OCI-LY1 (cell line): ENCODE measurements at regions not wholly inside any gene's neighbourhood (a gene's known extent, or its start where the extent isn't known, plus 50 kb on each side); places are given as distances from the start of the nearest gene placed in this dataset.

Experiments
- H2AFZ ChIP-seq: fragments of 200-600 bp; sonication (generic), shearing (Covaris generic); 2 replicates; pipeline ENCODE4 v1.6.0; 2014; ENCODE audit warnings: antibody characterized with exemption, mild to moderate bottlenecking, low read length
- H3F3A ChIP-seq: fragments of 200-600 bp; sonication (generic), shearing (Covaris generic); 2 replicates; pipeline ENCODE4 v1.6.0; 2014; ENCODE audit warnings: mild to moderate bottlenecking, antibody characterized with exemption, low read length, moderate library complexity; ENCODE audit not compliant: insufficient read depth
- H3K27ac ChIP-seq: fragments of 200-600 bp; sonication (generic); 2 replicates; pipeline ENCODE4 v1.5.1; 2014; ENCODE audit warnings: low read length, mixed run types, mild to moderate bottlenecking, low read depth; ENCODE audit not compliant: poor library complexity, severe bottlenecking
- H3K27me3 ChIP-seq: fragments of 200-600 bp; sonication (generic); 2 replicates; pipeline ENCODE4 v1.6.0; 2014; ENCODE audit warnings: antibody characterized with exemption, mild to moderate bottlenecking, low read length, moderate library complexity; ENCODE audit not compliant: insufficient read depth
- H3K36me3 ChIP-seq: fragments of 200-600 bp; sonication (generic); 2 replicates; pipeline ENCODE4 v1.6.1; 2014; ENCODE audit warnings: mild to moderate bottlenecking, antibody characterized with exemption, low read length, moderate library complexity, mixed read lengths; ENCODE audit not compliant: insufficient read depth
- H3K4me1 ChIP-seq: fragments of 200-600 bp; sonication (generic); 2 replicates; pipeline ENCODE4 v1.5.1; 2014; ENCODE audit warnings: mild to moderate bottlenecking, low read length, moderate library complexity; ENCODE audit not compliant: insufficient read depth, severe bottlenecking
- H3K4me2 ChIP-seq: fragments of 200-600 bp; sonication (generic), shearing (Covaris generic); 2 replicates; pipeline ENCODE4 v1.6.1; 2014; ENCODE audit warnings: low read length
- H3K4me3 ChIP-seq: fragments of 200-600 bp; sonication (generic); 2 replicates; pipeline ENCODE4 v1.5.1; 2014; ENCODE audit warnings: low read length, low read depth, mild to moderate bottlenecking, mixed read lengths; ENCODE audit not compliant: poor library complexity, severe bottlenecking
- H3K79me2 ChIP-seq: fragments of 200-600 bp; shearing (Covaris generic); 2 replicates; pipeline ENCODE4 v1.6.1; 2016; ENCODE audit warnings: mixed run types, low read length, mixed read lengths; ENCODE audit not compliant: insufficient read depth
- H3K9ac ChIP-seq: fragments of 200-600 bp; sonication (generic), shearing (Covaris generic); 2 replicates; pipeline ENCODE4 v1.6.1; 2014; ENCODE audit warnings: mild to moderate bottlenecking, low read length, mixed read lengths
- H3K9me2 ChIP-seq: fragments of 200-600 bp; sonication (generic), shearing (Covaris generic); 2 replicates; pipeline ENCODE4 v1.6.1; 2014; ENCODE audit warnings: low read depth, mild to moderate bottlenecking, low read length, mixed read lengths
- H3K9me3 ChIP-seq: fragments of 200-600 bp; shearing (Covaris generic); 2 replicates; pipeline ENCODE4 v1.6.1; 2014; ENCODE audit warnings: low read length, mixed read lengths
- H4K20me1 ChIP-seq: fragments of 200-600 bp; sonication (generic), shearing (Covaris generic); 2 replicates; pipeline ENCODE4 v1.6.0; 2016; ENCODE audit warnings: mild to moderate bottlenecking, low read length; ENCODE audit not compliant: insufficient read depth
- CTCF ChIP-seq: fragments of 200-600 bp; sonication (generic), shearing (Covaris generic); IDR thresholded peaks from 2 replicates; pipeline ENCODE4 v1.5.1; 2017; ENCODE audit warnings: mild to moderate bottlenecking, antibody characterized with exemption, low read length, moderate library complexity, mixed read lengths
- EZH2 ChIP-seq: fragments of 200-600 bp; sonication (generic), shearing (Covaris generic); IDR thresholded peaks from 2 replicates; pipeline ENCODE4 v1.8.0; 2017; ENCODE audit warnings: borderline replicate concordance, mixed run types, mild to moderate bottlenecking, antibody characterized with exemption, low read length, moderate library complexity, mixed read lengths

DNA sequence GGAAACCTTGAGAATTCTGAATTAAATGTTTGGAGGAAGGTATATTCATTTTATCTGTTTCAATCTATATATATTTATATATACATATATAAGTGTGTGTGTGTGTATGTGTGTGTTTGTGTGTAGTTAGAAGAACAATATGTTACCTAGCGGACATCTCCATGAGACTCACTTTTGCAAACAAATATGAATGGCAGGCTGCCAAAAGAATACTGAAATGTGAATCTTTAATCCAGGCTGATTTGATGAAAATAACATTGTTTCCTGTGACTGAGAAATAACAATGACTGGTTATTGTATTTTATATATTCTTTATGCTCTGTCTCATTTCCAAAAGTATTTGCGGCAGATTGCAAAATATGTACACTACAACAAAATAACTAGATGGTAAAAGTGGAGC lies 255.5 kb upstream of the TGFBR2 start:
- Histone ChIP-seq H3K9ac (no peak overlapping the region), H3K9me3 (no peaks in the 10 kb centered on the region), H3K4me3 (no peak overlapping the region), H3K4me2 (no peak overlapping the region), H3K27ac (no peak overlapping the region), H3K9me2 (no peaks in the 10 kb centered on the region), H3K36me3 (no peaks in the 10 kb centered on the region), H3K79me2 (no peaks in the 10 kb centered on the region), H3F3A (no peaks in the 10 kb centered on the region), H3K4me1 (peaks cover 24% of the 10 kb centered on the region), H2AFZ (no peak overlapping the region), H4K20me1 (no peaks in the 10 kb centered on the region), H3K27me3 (no peaks in the 10 kb centered on the region)
- TF ChIP-seq EZH2 = no peak
- TF ChIP-seq CTCF = no peak

DNA sequence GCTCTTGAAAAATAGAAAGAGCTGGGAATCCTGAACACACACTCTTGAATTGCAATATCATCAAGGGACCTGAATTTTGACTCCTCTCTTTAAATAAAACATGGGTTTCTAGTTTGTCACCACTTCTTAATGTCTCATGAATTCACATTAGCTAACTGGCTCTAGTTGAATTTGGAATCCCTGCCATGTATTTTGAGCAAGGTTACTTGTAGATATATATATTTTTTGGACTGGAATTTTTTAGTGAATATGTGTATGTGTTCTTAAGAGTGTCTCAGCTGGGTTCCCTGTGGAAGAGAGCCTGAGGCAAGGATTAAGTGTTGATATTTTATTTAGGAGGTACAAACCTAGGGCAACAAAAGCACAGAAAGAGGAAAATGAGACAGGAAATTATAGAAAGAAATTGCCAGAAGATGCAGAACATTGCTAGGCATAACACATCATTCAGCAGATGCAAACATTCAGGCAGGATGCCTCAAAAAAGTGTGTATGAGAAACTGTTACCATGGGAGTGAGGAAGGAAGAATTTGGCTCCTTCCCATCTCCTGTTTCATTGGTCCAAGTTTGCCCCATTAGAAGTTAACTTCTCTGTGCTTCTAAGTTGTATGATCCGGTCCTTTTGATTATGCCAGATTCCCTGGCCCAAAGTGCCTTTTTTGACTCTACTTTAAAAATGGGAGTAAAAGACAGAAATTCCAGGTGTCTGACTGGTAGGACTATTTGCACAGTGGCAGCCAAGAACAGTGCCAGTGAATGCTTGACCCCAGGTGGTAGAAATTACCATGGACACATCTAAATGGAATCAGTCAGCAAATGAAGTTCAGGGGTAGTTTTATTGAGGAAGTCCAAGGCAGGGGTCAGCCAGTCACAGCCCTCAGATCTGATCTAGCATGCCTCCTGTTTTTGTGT lies 253.7 kb upstream of the TGFBR2 start:
- H2AFZ ChIP-seq = no peak overlapping the region

DNA sequence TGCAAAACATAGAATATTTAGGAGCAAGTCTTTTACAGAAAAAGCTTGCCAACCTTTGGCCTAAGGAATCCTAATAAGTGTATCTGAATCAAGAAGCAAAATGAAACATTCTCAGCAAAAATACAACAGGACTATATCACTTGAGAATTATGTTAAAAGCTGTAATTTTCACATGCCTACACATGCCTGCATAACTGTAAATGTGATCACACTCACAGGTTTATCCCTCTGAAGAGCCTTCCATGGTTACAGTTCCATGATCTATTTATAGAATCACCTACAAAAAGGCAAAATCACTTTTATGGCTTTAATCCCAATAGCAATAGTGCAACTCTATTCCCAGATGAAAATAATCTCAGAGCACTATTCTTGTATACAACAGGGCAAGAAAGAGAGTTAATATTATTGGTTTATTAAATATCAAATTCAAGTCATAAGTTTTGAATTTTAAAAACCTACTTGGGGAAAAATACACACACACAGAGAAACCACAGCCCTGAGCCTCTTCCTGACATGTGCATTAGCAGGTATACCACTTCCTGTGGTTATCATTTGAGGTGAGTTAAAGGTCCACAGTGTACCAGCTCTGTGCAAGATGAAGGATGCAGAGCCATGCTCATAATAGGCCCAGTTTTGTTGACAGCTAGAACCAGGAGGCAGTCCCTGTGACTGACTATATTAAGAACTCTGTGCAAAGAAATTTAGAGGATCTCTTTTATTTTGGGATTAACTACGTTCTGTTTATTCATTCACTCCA lies 252.5 kb upstream of the TGFBR2 start:
- Histone ChIP-seq H3K9me3 (no peaks in the 10 kb centered on the region), H3K79me2 (no peaks in the 10 kb centered on the region), H3K4me1 (peaks cover 24% of the 10 kb centered on the region), H3F3A (no peaks in the 10 kb centered on the region), H3K4me3 (no peak overlapping the region), H3K27me3 (no peaks in the 10 kb centered on the region), H3K9me2 (no peaks in the 10 kb centered on the region), H3K9ac (no peak overlapping the region), H2AFZ (no peak overlapping the region), H4K20me1 (no peaks in the 10 kb centered on the region), H3K4me2 (no peak overlapping the region), H3K36me3 (no peaks in the 10 kb centered on the region), H3K27ac (no peak overlapping the region)
- TF ChIP-seq CTCF = no peak
- TF ChIP-seq EZH2 = no peak

More for the DNA sequence above, 253.7 kb upstream of the TGFBR2 start:
- no peaks in the 10 kb centered on the region for H3K36me3 ChIP-seq
- H3K4me3 ChIP-seq = no peak overlapping the region
- no peaks in the 10 kb centered on the region for H3K9me3 ChIP-seq
- H4K20me1 ChIP-seq = no peaks in the 10 kb centered on the region
- no peaks in the 10 kb centered on the region for H3F3A ChIP-seq
- H3K4me1 ChIP-seq = peaks cover 24% of the 10 kb centered on the region
- no peaks in the 10 kb centered on the region for H3K9me2 ChIP-seq
- no peaks in the 10 kb centered on the region for H3K79me2 ChIP-seq
- H3K9ac ChIP-seq = no peak overlapping the region
- TF ChIP-seq EZH2 (no peak), CTCF (no peak)
- H3K4me2 ChIP-seq = no peak overlapping the region
- no peak overlapping the region for H3K27ac ChIP-seq
- H3K27me3 ChIP-seq = no peaks in the 10 kb centered on the region
